Neuronal stem cell (in vitro differentiated cells): ENCODE measurements at regions not wholly inside any gene's neighbourhood (a gene's known extent, or its start where the extent isn't known, plus 50 kb on each side); places are given as distances from the start of the nearest gene placed in this dataset.

Experiments
- DNase-seq: peaks from one replicate; pipeline ENCODE4 v3.0.0-alpha.2; 2013; ENCODE audit warnings: low spot score
- H2AFZ ChIP-seq: one replicate; pipeline ENCODE4 v1.6.1; 2013; ENCODE audit warnings: mild to moderate bottlenecking, low read length, inconsistent platforms
- H2AK5ac ChIP-seq: 2 replicates; pipeline ENCODE4 v1.6.1; 2013; ENCODE audit warnings: low read depth, mild to moderate bottlenecking, inconsistent platforms, low read length, moderate library complexity, mixed read lengths
- H2BK120ac ChIP-seq: 2 replicates; pipeline ENCODE4 v1.6.1; 2013; ENCODE audit warnings: low read depth, mild to moderate bottlenecking, inconsistent platforms, low read length, moderate library complexity, mixed read lengths
- H2BK12ac ChIP-seq: one replicate; pipeline ENCODE4 v1.6.1; 2013; ENCODE audit warnings: low read length, inconsistent platforms
- H2BK15ac ChIP-seq: 2 replicates; pipeline ENCODE4 v1.6.1; 2013; ENCODE audit warnings: mild to moderate bottlenecking, low read length, inconsistent platforms, mixed read lengths
- H2BK5ac ChIP-seq: one replicate; pipeline ENCODE4 v1.6.1; 2013; ENCODE audit warnings: inconsistent platforms, mild to moderate bottlenecking, low read length, moderate library complexity
- H3K14ac ChIP-seq: one replicate; pipeline ENCODE4 v1.6.1; 2013; ENCODE audit warnings: low read length, inconsistent platforms
- H3K18ac ChIP-seq: 2 replicates; pipeline ENCODE4 v1.6.1; 2013; ENCODE audit warnings: low read length, inconsistent platforms
- H3K23ac ChIP-seq: 2 replicates; pipeline ENCODE4 v1.6.1; 2013; ENCODE audit warnings: low read depth, mild to moderate bottlenecking, mixed read lengths, low read length, inconsistent platforms; ENCODE audit not compliant: poor library complexity
- H3K27ac ChIP-seq: replicated peaks from 3 replicates; pipeline ENCODE4 v1.5.1; 2013; ENCODE audit warnings: low read length, inconsistent platforms
- H3K27me3 ChIP-seq, 3 experiments: 2 replicates each; pipeline ENCODE4 v1.6.1; 2013; ENCODE audit warnings: low read length in 3 of 3, mild to moderate bottlenecking in 2 of 3, inconsistent platforms in 1 of 3, low read depth in 1 of 3, mixed read lengths in 1 of 3, moderate library complexity in 1 of 3; ENCODE audit not compliant: control insufficient read depth in 3 of 3, insufficient read depth in 3 of 3
- H3K36me3 ChIP-seq, 2 donors: replicated peaks in 1 of 2; 2 replicates each; pipeline ENCODE4 v1.6.1; 2013; ENCODE audit warnings: low read length in 2 of 2; ENCODE audit not compliant: control insufficient read depth in 2 of 2, insufficient read depth in 2 of 2
- H3K4ac ChIP-seq: 2 replicates; pipeline ENCODE4 v1.6.1; 2013; ENCODE audit warnings: inconsistent platforms, mild to moderate bottlenecking, low read length, moderate library complexity
- H3K4me1 ChIP-seq, 2 donors: 1 replicate in 1 of 2; 2 replicates in 1 of 2; pipeline ENCODE4 v1.6.1; 2013; ENCODE audit warnings: low read length in 2 of 2, low read depth in 1 of 2; ENCODE audit not compliant: control insufficient read depth in 2 of 2, insufficient read depth in 1 of 2
- H3K4me2 ChIP-seq: one replicate; pipeline ENCODE4 v1.6.1; 2013; ENCODE audit warnings: mild to moderate bottlenecking, low read length, inconsistent platforms; ENCODE audit not compliant: insufficient read depth, poor library complexity, severe bottlenecking
- H3K4me3 ChIP-seq, 2 donors: 2 replicates each; pipeline ENCODE4 v1.5.1; 2013; ENCODE audit warnings: low read length in 2 of 2, mild to moderate bottlenecking in 2 of 2, inconsistent platforms in 1 of 2, moderate library complexity in 1 of 2
- H3K79me1 ChIP-seq: one replicate; pipeline ENCODE4 v1.6.1; 2013; ENCODE audit warnings: low read depth, mild to moderate bottlenecking, inconsistent platforms, low read length, moderate library complexity
- H3K9ac ChIP-seq: one replicate; pipeline ENCODE4 v1.6.1; 2013; ENCODE audit warnings: mild to moderate bottlenecking, low read depth, low read length, inconsistent platforms; ENCODE audit not compliant: poor library complexity
- H3K9me3 ChIP-seq, 2 donors: replicated peaks in 1 of 2; 2 replicates each; pipeline versions ENCODE3 to v1.6.1; 2013; ENCODE audit warnings: low read length in 2 of 2, mild to moderate bottlenecking in 2 of 2, inconsistent platforms in 1 of 2, low read depth in 1 of 2, mixed read lengths in 1 of 2, moderate library complexity in 1 of 2; ENCODE audit not compliant: control insufficient read depth in 2 of 2, insufficient read depth in 1 of 2
- H4K8ac ChIP-seq: one replicate; pipeline ENCODE4 v1.6.1; 2013; ENCODE audit warnings: low read depth, mild to moderate bottlenecking, inconsistent platforms, low read length, moderate library complexity
- H4K91ac ChIP-seq: one replicate; pipeline ENCODE4 v1.6.1; 2013; ENCODE audit warnings: low read length, low read depth, mild to moderate bottlenecking, inconsistent platforms; ENCODE audit not compliant: poor library complexity
- WGBS, 2 donors: extraction: QIAGEN DNeasy Blood & Tissue Kit; methylation state at CpG; one replicate each; pipeline ENCODE4 v1.1.7; 2013; ENCODE audit warnings: missing lambda C conversion rate in 2 of 2, mixed read lengths in 1 of 2; ENCODE audit not compliant: insufficient read length in 2 of 2, insufficient replicate concordance in 1 of 2; ENCODE audit errors: extremely low coverage in 2 of 2; 5-methylcytosine and 5-hydroxymethylcytosine counted together

- no peak overlapping the region for H3K14ac ChIP-seq
- H2BK15ac ChIP-seq, result no peak overlapping the region
- no peak overlapping the region for H3K9ac ChIP-seq
- no peaks in the 10 kb centered on the region for H3K27me3 ChIP-seq
- no peaks in the 10 kb centered on the region for H3K9me3 ChIP-seq
- H2AFZ ChIP-seq, result no peak overlapping the region
- H4K91ac ChIP-seq, result no peak overlapping the region
- H3K36me3 ChIP-seq, result no peaks in the 10 kb centered on the region
- H2BK5ac ChIP-seq, result no peak overlapping the region
- no peak overlapping the region for H3K4me2 ChIP-seq
- DNase-seq, result no peak
- H3K4me3 ChIP-seq, result no peak overlapping the region
- no peak overlapping the region for H3K23ac ChIP-seq
- no peak overlapping the region for H2BK120ac ChIP-seq
- no peaks in the 10 kb centered on the region for H3K79me1 ChIP-seq
- peaks cover 1 to 10% of the 10 kb centered on the region in 2 donors for H3K4me1 ChIP-seq
- H4K8ac ChIP-seq, result no peak overlapping the region
- no peak overlapping the region for H3K27ac ChIP-seq
- WGBS, 2 donors, result no CpG with 5 or more reads among the region's 6 CpGs
- H3K18ac ChIP-seq, result peak overlapping the region; percentile 50
- no peak overlapping the region for H2AK5ac ChIP-seq
- no peak overlapping the region for H3K4ac ChIP-seq
- no peak overlapping the region for H2BK12ac ChIP-seq
These were observed 758.1 kb downstream of the PRELID2 start for GRCh38 chr5:145077028-145077427.

- Histone ChIP-seq H2BK15ac (no peak overlapping the region), H3K4me3 (no peak overlapping the region), H3K9me3 (no peaks in the 10 kb centered on the region), H3K4ac (no peak overlapping the region), H3K9ac (no peak overlapping the region), H3K14ac (no peak overlapping the region), H4K91ac (no peak overlapping the region), H2BK120ac (no peak overlapping the region), H2BK12ac (no peak overlapping the region), H3K4me2 (no peak overlapping the region), H3K27me3 (no peaks in the 10 kb centered on the region), H2AK5ac (no peak overlapping the region), H3K36me3 (no peaks in the 10 kb centered on the region), H3K23ac (no peak overlapping the region), H3K18ac (no peak overlapping the region), H2BK5ac (no peak overlapping the region), H4K8ac (no peak overlapping the region), H2AFZ (no peak overlapping the region), H3K27ac (no peak overlapping the region), H3K4me1 (peaks cover 1 to 10% of the 10 kb centered on the region in 2 donors), H3K79me1 (no peaks in the 10 kb centered on the region)
- no peak for DNase-seq
These were observed 759.1 kb downstream of the PRELID2 start for GRCh38 chr5:145076040-145076439.

- Histone ChIP-seq H3K79me1 (no peaks in the 10 kb centered on the region), H3K14ac (no peak overlapping the region), H3K23ac (no peak overlapping the region), H2AFZ (no peak overlapping the region), H3K27ac (no peak overlapping the region), H3K4me2 (no peak overlapping the region), H3K4me3 (no peak overlapping the region), H4K91ac (no peak overlapping the region), H2BK15ac (no peak overlapping the region), H4K8ac (no peak overlapping the region), H3K4ac (no peak overlapping the region), H3K9me3 (no peaks in the 10 kb centered on the region), H3K9ac (no peak overlapping the region), H2BK5ac (no peak overlapping the region), H3K36me3 (no peaks in the 10 kb centered on the region), H3K27me3 (no peaks in the 10 kb centered on the region), H2AK5ac (no peak overlapping the region), H2BK120ac (no peak overlapping the region), H2BK12ac (no peak overlapping the region), H3K18ac (no peak overlapping the region), H3K4me1 (peaks cover 1 to 10% of the 10 kb centered on the region in 2 donors)
- DNase-seq, result peak; percentile 24
- no CpG with 5 or more reads among the region's 1 CpG for WGBS, 2 donors
These were observed 762.3 kb downstream of the PRELID2 start for GRCh38 chr5:145072889-145073288.

- Histone ChIP-seq H3K4me3 (no peak overlapping the region), H3K14ac (no peak overlapping the region), H3K18ac (no peak overlapping the region), H2BK5ac (no peak overlapping the region), H4K91ac (no peak overlapping the region), H3K79me1 (no peaks in the 10 kb centered on the region), H3K4ac (no peak overlapping the region), H3K4me1 (peaks cover 1 to 10% of the 10 kb centered on the region in 2 donors), H3K23ac (no peak overlapping the region), H3K27ac (no peak overlapping the region), H2BK15ac (no peak overlapping the region), H2BK120ac (no peak overlapping the region), H2AK5ac (no peak overlapping the region), H3K9ac (no peak overlapping the region), H2AFZ (no peak overlapping the region), H2BK12ac (no peak overlapping the region), H3K36me3 (no peaks in the 10 kb centered on the region), H3K4me2 (no peak overlapping the region), H3K27me3 (no peaks in the 10 kb centered on the region), H4K8ac (no peak overlapping the region), H3K9me3 (no peaks in the 10 kb centered on the region)
- no peak for DNase-seq
- no CpG with 5 or more reads among the region's 3 CpGs for WGBS, 2 donors
These were observed 766.4 kb downstream of the PRELID2 start for GRCh38 chr5:145068721-145069120.
